ENCODE measurements at regions not wholly inside any gene's neighbourhood (a gene's known extent, or its start where the extent isn't known, plus 50 kb on each side); places are given as distances from the start of the nearest gene placed in this dataset.

- H3K36me3 Mint-ChIP-seq (ENCODE audit: insufficient read depth, unreplicated experiment) = no peaks in the 10 kb centered on the region
- H3K27me3 Mint-ChIP-seq (ENCODE audit: insufficient read depth, unreplicated experiment) = no peaks in the 10 kb centered on the region
- H3K4me1 Mint-ChIP-seq (ENCODE audit: insufficient read depth, unreplicated experiment) = peaks cover 55% of the 10 kb centered on the region
- no peaks in the 10 kb centered on the region for H3K9me3 Mint-ChIP-seq (ENCODE audit: unreplicated experiment)
- DNase-seq (ENCODE audit: unreplicated experiment) = no peak
- no peak overlapping the region for H3K4me3 Mint-ChIP-seq (ENCODE audit: unreplicated experiment)
- CTCF ChIA-PET = interaction anchor here (0.6 to 2.9 kb wide), 11 partner anchors 9 to 490 kb away, joined by 3 to 11 read pairs (median 3); no protein-coding TSS in a partner anchor
- no peak for TF ChIP-seq CTCF (IDR thresholded peaks at IDR 0.05; ENCODE audit: unreplicated experiment)
- intact Hi-C loops (cut with micrococcal nuclease) = no loop called here
- POLR2A ChIA-PET = interaction anchor here (0.7 to 3.0 kb wide), 8 partner anchors 11 to 366 kb away, joined by 3 to 20 read pairs (median 4); partner anchors contain the start of gene IRF2BP2
- no TSS peak for BruUV-seq (replicated peaks)
- H3K27ac Mint-ChIP-seq (ENCODE audit: low read depth, unreplicated experiment) = peak overlapping the region; percentile 77
Measured at GRCh38 chr1:234975941-234976860, 152.4 kb downstream of the TOMM20 start.

- ChIA-PET CTCF (interaction anchor here (0.6 to 2.9 kb wide), 13 partner anchors 10 to 489 kb away, joined by 3 to 11 read pairs (median 3); no protein-coding TSS in a partner anchor), POLR2A (interaction anchor here (0.6 to 3.0 kb wide), 15 partner anchors 8 to 375 kb away, joined by 3 to 20 read pairs (median 3); partner anchors contain the start of gene IRF2BP2)
- peak; percentile 88 for DNase-seq (ENCODE audit: unreplicated experiment)
- TF ChIP-seq CTCF (IDR thresholded peaks at IDR 0.05; ENCODE audit: unreplicated experiment) = no peak
- no TSS peak for BruUV-seq (replicated peaks)
- no peaks in the 10 kb centered on the region for H3K9me3 Mint-ChIP-seq (ENCODE audit: unreplicated experiment)
- no peaks in the 10 kb centered on the region for H3K36me3 Mint-ChIP-seq (ENCODE audit: insufficient read depth, unreplicated experiment)
- H3K27ac Mint-ChIP-seq (ENCODE audit: low read depth, unreplicated experiment) = peak overlapping the region; percentile 77
- intact Hi-C loops (cut with micrococcal nuclease) = no loop called here
- peaks cover 55% of the 10 kb centered on the region for H3K4me1 Mint-ChIP-seq (ENCODE audit: insufficient read depth, unreplicated experiment)
- no peak overlapping the region for H3K4me3 Mint-ChIP-seq (ENCODE audit: unreplicated experiment)
- H3K27me3 Mint-ChIP-seq (ENCODE audit: insufficient read depth, unreplicated experiment) = no peaks in the 10 kb centered on the region
Measured at GRCh38 chr1:234975122-234975940, 153.3 kb downstream of the TOMM20 start.

- intact Hi-C loops (cut with micrococcal nuclease) = no loop called here
- no peak for TF ChIP-seq CTCF (IDR thresholded peaks at IDR 0.05; ENCODE audit: unreplicated experiment)
- no peak for DNase-seq (ENCODE audit: unreplicated experiment)
- no peaks in the 10 kb centered on the region for H3K9me3 Mint-ChIP-seq (ENCODE audit: unreplicated experiment)
- peaks cover 48% of the 10 kb centered on the region for H3K4me1 Mint-ChIP-seq (ENCODE audit: insufficient read depth, unreplicated experiment)
- no TSS peak for BruUV-seq (replicated peaks)
- no peak overlapping the region for H3K4me3 Mint-ChIP-seq (ENCODE audit: unreplicated experiment)
- POLR2A ChIA-PET = interaction anchor here (1.1 to 4.0 kb wide), 6 partner anchors 10 to 106 kb away, joined by 3 to 23 read pairs (median 6); no protein-coding TSS in a partner anchor
- CTCF ChIA-PET = interaction anchor here (0.5 to 1.1 kb wide), 5 partner anchors 11 to 341 kb away, joined by 3 to 7 read pairs (median 3); no protein-coding TSS in a partner anchor
- H3K27ac Mint-ChIP-seq (ENCODE audit: low read depth, unreplicated experiment) = no peak overlapping the region
- H3K36me3 Mint-ChIP-seq (ENCODE audit: insufficient read depth, unreplicated experiment) = no peaks in the 10 kb centered on the region
- H3K27me3 Mint-ChIP-seq (ENCODE audit: insufficient read depth, unreplicated experiment) = no peaks in the 10 kb centered on the region
Measured at GRCh38 chr1:234973426-234974250, 155.0 kb downstream of the TOMM20 start.
